Activated naive CD8-positive, alpha-beta T cell treated with anti-CD3 and anti-CD28 coated beads for 36 hours (primary cell): ENCODE measurements at regions not wholly inside any gene's neighbourhood (a gene's known extent, or its start where the extent isn't known, plus 50 kb on each side); places are given as distances from the start of the nearest gene placed in this dataset.
"Not testable (repeated sequence)": the region's sequence is repeated elsewhere in the genome, so short reads cannot be mapped to it uniquely, and the experiment has no call there.

Experiments
- DNase-seq: peaks from one replicate; pipeline ENCODE4 v3.0.0; 2021
- H3K27ac Mint-ChIP-seq: one replicate; pipeline ENCODE4 v1.8.0; 2022; ENCODE audit warnings: mild to moderate bottlenecking, moderate library complexity, mixed read lengths
- H3K27me3 Mint-ChIP-seq: one replicate; pipeline ENCODE4 v1.8.0; 2022; ENCODE audit warnings: mild to moderate bottlenecking, mixed read lengths
- H3K36me3 Mint-ChIP-seq: one replicate; pipeline ENCODE4 v1.8.0; 2021; ENCODE audit warnings: mild to moderate bottlenecking, mixed read lengths
- H3K4me1 Mint-ChIP-seq: one replicate; pipeline ENCODE4 v1.8.0; 2021; ENCODE audit warnings: mixed read lengths
- H3K4me3 Mint-ChIP-seq: one replicate; pipeline ENCODE4 v1.8.0; 2022; ENCODE audit warnings: mild to moderate bottlenecking, moderate library complexity, mixed read lengths
- H3K9me3 Mint-ChIP-seq: one replicate; pipeline ENCODE4 v1.8.0; 2022; ENCODE audit warnings: mixed read lengths

DNA sequence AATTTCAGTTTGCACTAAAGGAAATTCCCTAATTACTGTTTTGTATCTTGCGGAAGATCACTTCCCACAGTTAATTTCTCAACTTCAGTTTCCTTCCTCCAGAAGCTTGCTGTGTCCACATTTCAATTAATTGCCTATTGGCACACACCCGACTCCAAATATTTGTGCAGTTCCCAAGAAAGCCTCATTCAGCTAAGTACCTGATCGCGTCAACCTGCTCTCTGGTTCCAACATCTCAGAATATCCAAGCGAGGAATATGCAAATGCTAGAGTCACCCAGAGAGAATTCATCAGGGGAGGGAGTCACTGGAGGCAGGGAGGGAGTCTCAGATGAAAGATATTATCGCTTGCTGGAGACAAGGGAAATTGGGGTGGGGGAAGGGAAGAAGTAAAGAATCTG, 351.3 kb downstream of the RRAGC start:
- Mint-ChIP-seq H3K4me1 (no peaks in the 10 kb centered on the region), H3K36me3 (no peaks in the 10 kb centered on the region), H3K9me3 (no peaks in the 10 kb centered on the region), H3K27me3 (peaks cover 45% of the 10 kb centered on the region), H3K4me3 (no peak overlapping the region), H3K27ac (no peak overlapping the region)
- DNase-seq = no peak

GRCh38 chr1:38507563-38507962, 352.0 kb downstream of the RRAGC start:
- no peak for DNase-seq
- peaks cover 45% of the 10 kb centered on the region for H3K27me3 Mint-ChIP-seq
- no peak overlapping the region for H3K27ac Mint-ChIP-seq
- no peaks in the 10 kb centered on the region for H3K9me3 Mint-ChIP-seq
- no peaks in the 10 kb centered on the region for H3K36me3 Mint-ChIP-seq
- no peak overlapping the region for H3K4me3 Mint-ChIP-seq
- no peaks in the 10 kb centered on the region for H3K4me1 Mint-ChIP-seq

DNA sequence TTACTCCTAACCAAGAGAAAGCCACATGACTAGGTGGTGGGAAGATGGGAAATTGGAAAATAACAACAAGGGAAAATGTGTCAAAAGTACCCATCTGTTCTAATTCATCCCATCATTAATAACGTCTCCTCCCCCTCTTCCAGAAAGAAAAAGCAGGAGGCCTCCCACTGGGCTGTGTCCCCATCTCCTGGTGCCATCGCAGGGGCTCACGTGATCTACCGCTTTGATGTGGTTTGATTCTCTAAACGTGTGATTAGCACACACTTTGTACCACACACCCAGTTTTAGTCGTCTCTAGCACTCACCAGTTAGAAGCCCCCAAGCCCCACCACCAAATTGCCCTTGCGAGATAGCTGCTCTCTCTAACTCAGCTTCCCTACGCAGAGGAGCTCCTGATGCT, 353.6 kb downstream of the RRAGC start:
- Mint-ChIP-seq H3K4me3 (no peak overlapping the region), H3K27me3 (peaks cover 42% of the 10 kb centered on the region), H3K4me1 (no peaks in the 10 kb centered on the region), H3K9me3 (no peaks in the 10 kb centered on the region), H3K36me3 (no peaks in the 10 kb centered on the region), H3K27ac (no peak overlapping the region)
- no peak for DNase-seq

DNA sequence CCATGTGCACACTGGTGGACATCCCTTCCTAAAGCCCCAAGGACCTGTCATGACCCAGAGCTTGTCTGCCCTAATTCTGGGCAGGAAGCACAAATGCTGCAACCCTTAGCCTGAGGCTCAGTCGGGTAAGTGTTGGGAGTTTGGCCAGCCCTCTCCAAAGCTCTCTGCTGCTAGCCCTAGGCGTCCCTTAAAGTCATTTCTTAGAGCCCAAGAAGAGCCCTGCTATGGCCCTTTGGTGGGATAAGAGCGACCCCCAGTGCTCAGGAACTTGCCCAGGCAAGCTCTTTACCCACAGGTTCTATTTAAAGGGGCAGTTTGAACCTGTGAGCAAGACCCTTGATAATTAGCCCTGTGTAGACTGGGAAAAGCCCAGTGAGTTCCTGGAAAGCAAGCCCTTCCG, 356.8 kb downstream of the RRAGC start:
- H3K4me1 Mint-ChIP-seq = peaks cover 4% of the 10 kb centered on the region
- no peak overlapping the region for H3K4me3 Mint-ChIP-seq
- no peaks in the 10 kb centered on the region for H3K9me3 Mint-ChIP-seq
- no peak overlapping the region for H3K27ac Mint-ChIP-seq
- H3K36me3 Mint-ChIP-seq = no peaks in the 10 kb centered on the region
- peaks cover 31% of the 10 kb centered on the region for H3K27me3 Mint-ChIP-seq
- no peak for DNase-seq

- no peak overlapping the region for H3K27ac Mint-ChIP-seq
- H3K9me3 Mint-ChIP-seq = no peaks in the 10 kb centered on the region
- no peak for DNase-seq
- no peak overlapping the region for H3K4me3 Mint-ChIP-seq
- H3K36me3 Mint-ChIP-seq = no peaks in the 10 kb centered on the region
- H3K27me3 Mint-ChIP-seq = peaks cover 32% of the 10 kb centered on the region
- H3K4me1 Mint-ChIP-seq = peaks cover 4% of the 10 kb centered on the region
Observed at GRCh38 chr1:38500891-38501290, 358.7 kb downstream of the RRAGC start.

DNA sequence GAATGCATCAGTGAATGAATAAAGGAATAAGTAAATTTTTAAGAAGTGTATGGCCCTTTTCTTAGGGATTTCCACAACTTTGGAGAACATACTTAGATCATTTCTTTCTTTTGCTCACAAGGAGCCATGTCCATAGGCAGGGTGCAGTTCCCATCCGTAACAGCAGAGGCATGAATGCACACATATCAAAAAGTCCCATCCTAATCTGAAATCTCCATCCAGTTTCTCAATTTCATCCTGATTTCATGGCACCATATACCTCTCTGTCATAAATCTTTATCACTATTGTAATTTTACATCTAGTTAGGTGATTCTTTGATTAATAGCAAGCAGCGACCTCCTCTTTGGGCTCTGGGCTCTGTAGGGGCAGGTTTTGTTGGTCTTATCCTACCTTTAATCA, 359.2 kb downstream of the RRAGC start:
- no peak overlapping the region for H3K27ac Mint-ChIP-seq
- no peak for DNase-seq
- peaks cover 31% of the 10 kb centered on the region for H3K27me3 Mint-ChIP-seq
- H3K4me1 Mint-ChIP-seq = peaks cover 4% of the 10 kb centered on the region
- H3K4me3 Mint-ChIP-seq = no peak overlapping the region
- no peaks in the 10 kb centered on the region for H3K9me3 Mint-ChIP-seq
- H3K36me3 Mint-ChIP-seq = no peaks in the 10 kb centered on the region

- no peak overlapping the region for H3K4me3 Mint-ChIP-seq
- H3K27ac Mint-ChIP-seq = no peak overlapping the region
- H3K4me1 Mint-ChIP-seq = peaks cover 4% of the 10 kb centered on the region
- no peaks in the 10 kb centered on the region for H3K9me3 Mint-ChIP-seq
- DNase-seq = no peak
- peaks cover 24% of the 10 kb centered on the region for H3K27me3 Mint-ChIP-seq
- H3K36me3 Mint-ChIP-seq = no peaks in the 10 kb centered on the region
Observed at GRCh38 chr1:38498686-38499085, 360.9 kb downstream of the RRAGC start.

- DNase-seq = no peak
- Mint-ChIP-seq H3K36me3 (no peaks in the 10 kb centered on the region), H3K4me3 (no peak overlapping the region), H3K4me1 (peaks cover 7% of the 10 kb centered on the region), H3K27ac (no peak overlapping the region), H3K9me3 (no peaks in the 10 kb centered on the region), H3K27me3 (peaks cover 19% of the 10 kb centered on the region)
Observed at GRCh38 chr1:38497921-38498656, 361.5 kb downstream of the RRAGC start.

GRCh38 chr1:38493306-38493705, 366.3 kb downstream of the RRAGC start:
- H3K9me3 Mint-ChIP-seq, H3K27ac Mint-ChIP-seq, DNase-seq, H3K4me3 Mint-ChIP-seq, H3K4me1 Mint-ChIP-seq, H3K36me3 Mint-ChIP-seq: not testable (repeated sequence)
- H3K27me3 Mint-ChIP-seq = peaks cover 16% of the 10 kb centered on the region

DNA sequence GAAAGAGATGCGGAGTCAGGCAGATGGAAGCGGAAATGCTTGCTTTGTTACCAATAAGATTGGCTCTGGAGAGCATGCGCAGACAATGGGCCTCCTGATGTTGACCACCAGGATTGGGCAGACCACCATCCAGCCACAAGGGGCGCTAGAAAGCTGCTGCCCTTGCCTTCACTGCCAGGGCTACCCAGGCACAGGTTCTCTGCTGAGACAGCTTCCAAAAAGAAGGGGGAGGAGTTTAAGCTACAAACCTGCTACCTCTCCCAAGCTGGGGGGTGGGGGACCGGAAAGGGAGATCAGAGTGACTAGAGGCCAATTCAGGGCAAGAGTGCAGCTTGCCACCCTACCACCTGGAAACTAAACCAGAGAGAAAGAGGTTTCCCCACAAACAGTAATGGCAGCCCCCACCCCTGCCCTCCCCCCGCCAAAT, 369.7 kb downstream of the RRAGC start:
- H3K9me3 Mint-ChIP-seq = no peaks in the 10 kb centered on the region
- H3K4me3 Mint-ChIP-seq = no peak overlapping the region
- H3K27ac Mint-ChIP-seq = no peak overlapping the region
- H3K27me3 Mint-ChIP-seq = peaks cover 15% of the 10 kb centered on the region
- peaks cover 5% of the 10 kb centered on the region for H3K4me1 Mint-ChIP-seq
- DNase-seq = peak; percentile 49
- H3K36me3 Mint-ChIP-seq = no peaks in the 10 kb centered on the region

DNA sequence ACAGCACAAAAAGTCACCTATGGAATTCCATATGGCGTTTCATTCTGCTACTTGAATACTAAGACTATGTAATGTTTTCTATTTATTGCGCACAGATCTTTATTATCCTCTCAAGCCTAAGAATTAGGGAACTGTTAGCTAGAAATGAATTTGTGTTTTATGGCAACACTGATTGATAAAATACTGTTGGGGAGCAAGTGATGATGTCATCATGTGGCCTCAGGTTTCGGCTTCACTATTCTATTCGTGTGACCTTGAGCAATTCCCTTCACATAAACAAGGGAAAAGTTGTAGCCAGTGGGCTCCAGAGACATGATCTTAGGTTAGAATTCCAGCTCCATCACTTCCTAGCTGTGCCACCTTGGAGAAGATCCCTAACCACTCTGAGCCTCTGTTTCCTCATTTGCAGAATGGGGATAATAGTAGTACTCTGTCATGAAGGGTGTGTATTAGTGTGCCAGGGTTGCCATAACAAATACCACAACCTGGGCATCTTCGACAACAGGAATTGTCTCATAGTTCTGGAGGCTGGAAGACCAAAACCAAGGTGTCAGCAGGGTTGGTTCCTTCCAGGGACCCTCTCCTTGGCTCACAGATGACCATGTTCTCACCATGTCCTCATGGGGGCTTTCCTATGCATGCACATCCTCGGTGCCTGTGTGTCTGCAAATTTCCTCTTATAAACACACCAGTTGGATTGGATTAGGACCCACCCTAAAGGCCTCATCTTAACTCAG, 371.2 kb downstream of the RRAGC start:
- no peak overlapping the region for H3K4me3 Mint-ChIP-seq
- no peak overlapping the region for H3K27ac Mint-ChIP-seq
- no peak for DNase-seq
- peaks cover 2% of the 10 kb centered on the region for H3K4me1 Mint-ChIP-seq
- H3K9me3 Mint-ChIP-seq = no peaks in the 10 kb centered on the region
- H3K36me3 Mint-ChIP-seq = no peaks in the 10 kb centered on the region
- peaks cover 25% of the 10 kb centered on the region for H3K27me3 Mint-ChIP-seq

DNA sequence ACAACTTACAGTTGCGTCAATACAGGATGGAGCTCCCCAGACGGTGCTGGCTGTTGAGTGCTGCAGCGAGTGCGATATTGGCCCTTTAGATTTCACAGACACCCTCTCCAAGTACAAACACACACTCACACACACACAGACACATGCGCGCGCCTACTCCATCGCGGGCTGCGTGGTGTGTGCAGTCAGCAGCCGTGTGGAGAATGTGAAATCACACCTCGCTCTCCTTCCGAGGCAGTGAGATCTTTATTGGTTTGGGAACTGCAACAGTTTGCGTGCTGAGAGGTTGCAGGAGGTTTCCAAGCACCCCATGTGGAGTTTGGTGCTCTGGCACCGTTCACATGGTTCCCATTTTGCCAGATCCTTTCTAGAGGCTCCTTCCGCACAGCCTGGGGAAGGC, 372.2 kb downstream of the RRAGC start:
- Mint-ChIP-seq H3K4me1 (peaks cover 2% of the 10 kb centered on the region), H3K4me3 (no peak overlapping the region), H3K9me3 (no peaks in the 10 kb centered on the region), H3K27me3 (peaks cover 25% of the 10 kb centered on the region), H3K36me3 (no peaks in the 10 kb centered on the region), H3K27ac (no peak overlapping the region)
- DNase-seq = no peak

- peaks cover 33% of the 10 kb centered on the region for H3K27me3 Mint-ChIP-seq
- no peak overlapping the region for H3K4me3 Mint-ChIP-seq
- DNase-seq = no peak
- no peak overlapping the region for H3K27ac Mint-ChIP-seq
- no peaks in the 10 kb centered on the region for H3K36me3 Mint-ChIP-seq
- H3K4me1 Mint-ChIP-seq = peaks cover 2% of the 10 kb centered on the region
- no peaks in the 10 kb centered on the region for H3K9me3 Mint-ChIP-seq
Observed at GRCh38 chr1:38486085-38486484, 373.5 kb downstream of the RRAGC start.

DNA sequence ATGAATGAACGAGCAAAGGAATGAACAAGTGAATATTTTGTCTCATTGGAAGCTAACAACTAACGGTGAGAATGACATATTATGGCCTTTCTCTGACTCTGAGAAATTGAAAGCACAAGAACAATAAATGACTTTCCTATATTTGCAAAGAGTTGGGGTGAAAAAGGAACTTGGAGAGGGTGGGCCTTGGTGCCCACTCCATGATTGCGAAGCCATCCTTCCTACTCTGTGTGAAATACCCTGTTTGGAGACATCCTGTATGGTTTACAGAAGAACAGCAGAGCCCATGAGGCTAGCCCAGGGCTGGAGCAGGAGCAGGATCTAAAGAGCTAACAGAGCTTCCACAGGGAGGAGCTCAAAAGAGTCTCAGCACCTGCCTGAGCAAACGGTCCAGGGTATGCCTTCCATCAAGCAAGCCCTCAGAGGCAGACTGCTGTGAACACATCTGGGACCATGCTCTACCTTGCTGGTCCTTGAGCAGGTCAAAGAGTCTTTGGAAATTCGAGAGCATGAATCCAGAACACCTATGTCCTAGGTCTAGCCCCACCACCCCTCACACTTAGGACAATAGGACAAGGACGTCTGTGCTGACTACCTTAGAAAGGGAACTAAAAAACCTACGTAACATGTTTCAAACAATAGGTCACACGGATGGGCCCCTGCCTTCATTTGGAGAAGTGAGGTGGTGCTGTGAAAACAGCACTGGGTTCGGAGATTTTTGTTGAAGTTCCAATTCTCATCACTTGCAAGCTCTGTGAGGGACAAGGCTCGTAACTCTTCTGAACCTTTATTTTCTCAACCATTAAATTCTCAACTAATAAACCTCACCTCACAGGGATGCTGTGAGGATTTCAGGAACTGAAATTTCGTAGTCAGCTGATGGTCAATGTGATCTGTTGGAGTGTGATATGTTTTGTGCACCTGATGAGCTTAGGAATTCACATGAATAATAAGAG, 377.4 kb downstream of the RRAGC start:
- Mint-ChIP-seq H3K4me3 (no peak overlapping the region), H3K9me3 (peaks cover 6% of the 10 kb centered on the region), H3K27ac (no peak overlapping the region), H3K27me3 (peaks cover 36% of the 10 kb centered on the region), H3K4me1 (no peaks in the 10 kb centered on the region), H3K36me3 (peaks cover 1% of the 10 kb centered on the region)
- DNase-seq = no peak

DNA sequence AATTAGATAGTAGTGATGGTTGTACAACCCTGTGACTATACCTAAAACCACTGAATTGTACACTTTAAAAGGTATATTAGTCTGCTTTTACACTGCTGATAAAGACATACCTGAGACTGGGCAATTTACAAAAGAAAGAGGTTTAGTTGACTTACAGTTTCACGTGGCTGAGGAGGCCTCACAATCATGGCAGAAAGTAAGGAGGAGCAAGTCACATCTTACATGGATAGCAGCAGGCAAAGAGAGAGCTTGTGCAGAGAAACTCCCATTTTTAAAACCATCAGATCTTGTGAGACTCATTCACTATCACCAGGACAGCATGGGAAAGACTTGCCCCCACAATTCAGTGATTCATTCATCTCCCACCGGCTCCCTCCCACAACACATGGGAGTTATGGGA, 379.9 kb downstream of the RRAGC start:
- H3K9me3 Mint-ChIP-seq, H3K4me1 Mint-ChIP-seq, DNase-seq, H3K4me3 Mint-ChIP-seq, H3K27ac Mint-ChIP-seq, H3K36me3 Mint-ChIP-seq: not testable (repeated sequence)
- H3K27me3 Mint-ChIP-seq = peaks cover 60% of the 10 kb centered on the region
